ENCODE measurements at regions not wholly inside any gene's neighbourhood (a gene's known extent, or its start where the extent isn't known, plus 50 kb on each side); places are given as distances from the start of the nearest gene placed in this dataset.

DNA sequence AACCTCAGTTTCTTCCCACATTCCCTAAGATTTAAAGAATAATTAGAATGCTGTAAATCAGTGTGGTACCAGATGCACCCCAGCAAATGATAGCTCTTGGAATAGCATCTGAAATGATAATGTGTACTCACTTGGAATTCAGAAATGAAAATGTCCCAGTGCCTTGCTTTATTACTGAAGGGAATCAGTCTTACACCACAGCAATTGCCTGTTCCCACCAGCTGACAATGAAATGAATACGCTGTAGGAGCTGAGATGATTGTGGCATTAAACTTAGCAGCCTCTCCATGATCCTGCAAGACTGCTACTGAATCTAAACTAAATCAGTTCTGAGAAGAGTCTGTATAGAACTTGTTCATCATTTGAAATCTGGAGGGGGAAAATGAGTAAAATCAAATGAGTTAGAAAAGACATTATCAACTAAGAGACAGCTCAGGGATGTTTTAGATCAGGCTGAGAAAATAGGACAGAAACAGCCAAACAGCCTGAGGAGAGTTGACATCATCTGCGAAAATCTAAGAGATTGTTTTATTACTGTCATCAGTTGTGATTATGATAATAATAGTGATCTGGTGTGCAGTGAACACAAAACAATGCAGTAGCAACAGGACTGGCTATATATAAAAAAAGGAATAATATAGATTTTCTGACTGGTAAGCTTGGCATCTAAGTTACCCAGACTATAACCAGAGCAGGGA is 108.6 kb upstream of the SLC13A1 start:
- TF ChIP-seq, protein P1, sequence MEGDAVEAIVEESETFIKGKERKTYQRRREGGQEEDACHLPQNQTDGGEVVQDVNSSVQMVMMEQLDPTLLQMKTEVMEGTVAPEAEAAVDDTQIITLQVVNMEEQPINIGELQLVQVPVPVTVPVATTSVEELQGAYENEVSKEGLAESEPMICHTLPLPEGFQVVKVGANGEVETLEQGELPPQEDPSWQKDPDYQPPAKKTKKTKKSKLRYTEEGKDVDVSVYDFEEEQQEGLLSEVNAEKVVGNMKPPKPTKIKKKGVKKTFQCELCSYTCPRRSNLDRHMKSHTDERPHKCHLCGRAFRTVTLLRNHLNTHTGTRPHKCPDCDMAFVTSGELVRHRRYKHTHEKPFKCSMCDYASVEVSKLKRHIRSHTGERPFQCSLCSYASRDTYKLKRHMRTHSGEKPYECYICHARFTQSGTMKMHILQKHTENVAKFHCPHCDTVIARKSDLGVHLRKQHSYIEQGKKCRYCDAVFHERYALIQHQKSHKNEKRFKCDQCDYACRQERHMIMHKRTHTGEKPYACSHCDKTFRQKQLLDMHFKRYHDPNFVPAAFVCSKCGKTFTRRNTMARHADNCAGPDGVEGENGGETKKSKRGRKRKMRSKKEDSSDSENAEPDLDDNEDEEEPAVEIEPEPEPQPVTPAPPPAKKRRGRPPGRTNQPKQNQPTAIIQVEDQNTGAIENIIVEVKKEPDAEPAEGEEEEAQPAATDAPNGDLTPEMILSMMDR (IDR thresholded peaks at IDR 0.05; ENCODE audit: low read length) = no peak
- no peak for TF ChIP-seq EZH2 (IDR thresholded peaks at IDR 0.05; ENCODE audit: borderline replicate concordance, low read length)

Data from OCI-LY1 (cell line).